Panc1 (cell line): ENCODE measurements at regions not wholly inside any gene's neighbourhood (a gene's known extent, or its start where the extent isn't known, plus 50 kb on each side); places are given as distances from the start of the nearest gene placed in this dataset.

Experiments
- ATAC-seq: fragments of 200-7000 bp; cut with Tn5 transposase; 2 replicates; pipeline ENCODE4 v1.9.1; 2020; ENCODE audit warnings: mild to moderate bottlenecking, moderate library complexity
- BruUV-seq: library from RNA; stranded (reverse); fragments of 400-500 nt; replicated peaks from 2 replicates; lab custom pipeline; 2021; lab: Mats Ljungman, UMichigan
- CTCF ChIA-PET: fragments of 300-600 bp; sonication (Branson Sonifier 250); formaldehyde crosslinking; loops from one replicate; lab custom pipeline; 2022; ENCODE audit warnings: antibody characterized with exemption; lab: Charles Lee
- POLR2A ChIA-PET: fragments of 300-600 bp; sonication (Branson Sonifier 250); formaldehyde crosslinking; loops from one replicate; lab custom pipeline; 2022; ENCODE audit warnings: antibody characterized with exemption; lab: Charles Lee
- DNase-seq: peaks from one replicate; pipeline ENCODE4 v3.0.0-alpha.2; 2010; ENCODE audit warnings: low read depth, low spot score
- H3K27ac ChIP-seq: 2 replicates; pipeline ENCODE4 v1.5.1; 2011; ENCODE audit warnings: mild to moderate bottlenecking, low read length, inconsistent platforms
- H3K27me3 ChIP-seq: fragments of 200-500 bp; sonication (Bioruptor generic); 2 replicates; pipeline ENCODE4 v1.6.0; 2014; ENCODE audit warnings: low read length, inconsistent platforms; ENCODE audit not compliant: control insufficient read depth, insufficient read depth
- H3K36me3 ChIP-seq: fragments of 200-500 bp; sonication (Bioruptor generic); 2 replicates; pipeline ENCODE4 v1.5.1; 2014; ENCODE audit warnings: inconsistent platforms, mild to moderate bottlenecking, low read length, moderate library complexity; ENCODE audit not compliant: control insufficient read depth, insufficient read depth
- H3K4me1 ChIP-seq: 2 replicates; pipeline ENCODE4 v1.5.1; 2011; ENCODE audit warnings: inconsistent platforms, mild to moderate bottlenecking, low read length, moderate library complexity; ENCODE audit not compliant: control insufficient read depth, insufficient read depth
- H3K4me3 ChIP-seq, 2 experiments: 2 replicates each; pipeline ENCODE4 v1.5.1; 2011 to 2012; ENCODE audit warnings: low read depth in 2 of 2, low read length in 2 of 2, mild to moderate bottlenecking in 2 of 2, inconsistent platforms in 1 of 2, moderate library complexity in 1 of 2
- H3K9me3 ChIP-seq: fragments of 200-500 bp; sonication (Bioruptor generic); 2 replicates; pipeline ENCODE4 v1.5.1; 2014; ENCODE audit warnings: low read depth, mild to moderate bottlenecking, inconsistent platforms, low read length, moderate library complexity; ENCODE audit not compliant: control insufficient read depth, insufficient read depth
- CTCF ChIP-seq: fragments of 450-650 bp; IDR thresholded peaks from 2 replicates; pipeline ENCODE4 v1.5.1; 2017; ENCODE audit warnings: mild to moderate bottlenecking
- POLR2AphosphoS5 ChIP-seq: IDR thresholded peaks from 2 replicates; pipeline ENCODE4 v1.6.1; 2012; ENCODE audit warnings: mild to moderate bottlenecking, low read depth, low read length, moderate library complexity
- REST ChIP-seq, 2 experiments: IDR thresholded peaks; 2 replicates each; pipeline ENCODE4 v1.6.1; 2011 to 2012; ENCODE audit warnings: low read depth in 2 of 2, control low read depth in 1 of 2, low read length in 1 of 2, mild to moderate bottlenecking in 1 of 2, moderate library complexity in 1 of 2; ENCODE audit not compliant: insufficient read depth in 1 of 2
- SIN3A ChIP-seq: IDR thresholded peaks from 2 replicates; pipeline ENCODE4 v1.6.1; 2012; ENCODE audit warnings: low read depth, mild to moderate bottlenecking, low read length, moderate library complexity, borderline replicate concordance; ENCODE audit not compliant: insufficient read depth
- TCF7L2 ChIP-seq: IDR thresholded peaks from 2 replicates; pipeline ENCODE4 v1.6.1; 2011; ENCODE audit warnings: mild to moderate bottlenecking, low read depth, low read length, inconsistent platforms
- in situ Hi-C: cut with HindIII; loops from 2 replicates; pipeline ENCODE4 v1.10.0; 2016; ENCODE audit warnings: low sequenced_read_pairs, low pct_unique_long_range_greater_than_20kb
- intact Hi-C: fragments of 100-400 bp; cut with micrococcal nuclease; formaldehyde crosslinking; loops from one replicate; pipeline ENCODE4 v1.10.0; 2022; ENCODE audit not compliant: unreplicated experiment

GRCh38 chr3:15948388-15948787 lies 150.6 kb upstream of the ANKRD28 start:
- in situ Hi-C loops (no loop called here), intact Hi-C loops (no loop called here)
- Histone ChIP-seq H3K36me3 (no peaks in the 10 kb centered on the region), H3K4me1 (no peaks in the 10 kb centered on the region), H3K27me3 (no peaks in the 10 kb centered on the region), H3K27ac (no peak overlapping the region), H3K9me3 (no peaks in the 10 kb centered on the region), H3K4me3 (no peak overlapping the region)
- ChIA-PET POLR2A (no interaction called here), CTCF (no interaction called here)
- no TSS peak for BruUV-seq
- no peak for ATAC-seq
- TF ChIP-seq REST (IDR thresholded peaks at IDR 0.05; ENCODE audit: insufficient read depth in 1 of 2, low read depth in 2 of 2, low read length in 1 of 2) (no peak), SIN3A (no peak), CTCF (no peak), TCF7L2 (no peak), POLR2AphosphoS5 (no peak)
- no peak for DNase-seq

- TF ChIP-seq REST (IDR thresholded peaks at IDR 0.05; ENCODE audit: insufficient read depth in 1 of 2, low read depth in 2 of 2, low read length in 1 of 2) (no peak), TCF7L2 (no peak), SIN3A (no peak), POLR2AphosphoS5 (no peak), CTCF (no peak)
- Histone ChIP-seq H3K9me3 (no peaks in the 10 kb centered on the region), H3K4me3 (no peak overlapping the region), H3K27me3 (no peaks in the 10 kb centered on the region), H3K36me3 (no peaks in the 10 kb centered on the region), H3K4me1 (no peaks in the 10 kb centered on the region), H3K27ac (no peak overlapping the region)
- BruUV-seq, result no TSS peak
- intact Hi-C loops (no loop called here), in situ Hi-C loops (no loop called here)
- ChIA-PET POLR2A (no interaction called here), CTCF (no interaction called here)
- DNase-seq (no peak), ATAC-seq (no peak)
These were observed 154.9 kb upstream of the ANKRD28 start for GRCh38 chr3:15952543-15953175.
